HG02610 (cell line): ENCODE measurements at regions not wholly inside any gene's neighbourhood (a gene's known extent, or its start where the extent isn't known, plus 50 kb on each side); places are given as distances from the start of the nearest gene placed in this dataset.

Source experiments
- ATAC-seq: cut with Tn5 transposase; IDR thresholded peaks from one replicate; pipeline ENCODE4 v1.9.1; 2021; ENCODE audit warnings: mild to moderate bottlenecking, moderate library complexity; ENCODE audit not compliant: unreplicated experiment

GRCh38 chr13:23980160-23980551 lies 82.9 kb upstream of the C1QTNF9B start:
- ATAC-seq, result peak; percentile 89

DNA sequence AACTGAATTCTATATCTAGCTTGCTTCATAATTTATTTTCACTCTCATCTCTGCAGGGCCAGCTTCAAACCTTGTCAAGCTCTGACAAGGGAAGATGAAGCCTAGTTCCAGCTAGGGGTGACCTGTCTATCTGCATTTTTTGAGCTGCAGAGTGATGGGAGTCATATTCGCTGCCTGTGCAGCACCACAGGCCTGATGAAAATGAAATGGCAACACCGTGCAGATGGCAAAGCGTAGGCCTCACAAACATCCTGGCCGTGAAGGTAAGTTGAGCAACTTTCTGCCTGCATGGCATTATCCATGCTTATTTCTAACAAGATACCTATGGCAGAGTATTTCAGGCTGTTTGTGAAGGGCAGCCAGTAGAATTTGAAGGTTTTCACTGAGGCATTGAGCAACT lies 86.4 kb upstream of the C1QTNF9B start:
- no peak for ATAC-seq

DNA sequence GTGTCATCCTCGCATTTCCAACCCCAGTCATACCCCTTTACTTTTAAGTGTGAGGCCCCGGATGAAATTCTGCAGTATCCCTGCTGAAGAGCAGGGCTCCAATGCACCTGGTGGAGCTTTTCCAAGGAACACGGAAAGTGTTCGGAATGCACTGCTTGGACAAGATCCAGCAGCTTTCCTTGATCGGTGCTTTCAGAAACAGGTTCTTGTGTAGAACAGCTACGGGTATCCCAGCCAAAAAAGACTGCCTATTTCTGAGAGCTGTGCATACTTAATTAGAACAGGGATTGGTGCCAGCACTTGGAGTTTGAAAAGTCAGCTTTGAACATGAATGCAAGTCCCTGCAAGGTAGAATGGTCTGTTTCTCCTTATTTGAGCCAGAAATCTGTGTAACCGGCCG lies 87.2 kb upstream of the C1QTNF9B start:
- ATAC-seq, result no peak

GRCh38 chr13:23985060-23985459 lies 87.8 kb upstream of the C1QTNF9B start:
- no peak for ATAC-seq

DNA sequence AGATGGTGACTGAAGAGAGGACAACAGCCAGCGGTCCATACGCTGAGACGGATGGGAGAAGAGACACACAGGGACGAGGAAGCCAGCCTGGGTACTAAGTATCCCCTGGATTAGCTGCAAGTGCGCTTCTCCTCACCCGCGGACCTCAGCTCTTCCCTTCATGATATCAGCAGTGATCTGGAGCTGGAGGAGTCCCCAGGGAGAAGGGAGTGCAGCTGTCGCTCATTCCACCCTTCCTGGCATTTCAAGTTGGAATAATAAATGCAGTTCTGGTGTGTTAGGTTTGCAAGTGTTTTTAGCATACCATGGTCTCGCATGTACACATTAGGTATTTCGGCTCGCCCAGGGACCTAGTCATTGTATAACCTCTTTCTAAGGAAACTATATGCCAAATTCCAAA lies 88.5 kb upstream of the C1QTNF9B start:
- no peak for ATAC-seq

DNA sequence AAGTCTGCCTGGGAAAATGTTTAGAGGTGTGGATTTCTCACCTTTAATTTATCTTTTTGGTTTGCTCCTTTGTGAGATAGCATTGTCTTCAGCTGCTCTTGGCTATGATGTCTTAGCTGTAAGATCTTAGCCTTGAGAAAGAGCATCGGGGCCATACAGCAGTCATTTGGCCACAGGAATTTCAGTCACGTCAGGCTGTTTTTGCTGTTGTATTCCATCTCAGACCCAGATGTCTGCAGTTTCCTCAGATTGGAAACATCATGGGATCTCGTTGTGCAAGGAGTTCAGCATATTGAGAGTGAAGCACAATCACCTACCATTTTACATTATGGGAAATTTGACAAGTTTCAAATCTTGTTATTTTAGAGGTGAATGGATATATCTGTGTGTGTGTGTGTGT lies 89.3 kb upstream of the C1QTNF9B start:
- ATAC-seq, result no peak

DNA sequence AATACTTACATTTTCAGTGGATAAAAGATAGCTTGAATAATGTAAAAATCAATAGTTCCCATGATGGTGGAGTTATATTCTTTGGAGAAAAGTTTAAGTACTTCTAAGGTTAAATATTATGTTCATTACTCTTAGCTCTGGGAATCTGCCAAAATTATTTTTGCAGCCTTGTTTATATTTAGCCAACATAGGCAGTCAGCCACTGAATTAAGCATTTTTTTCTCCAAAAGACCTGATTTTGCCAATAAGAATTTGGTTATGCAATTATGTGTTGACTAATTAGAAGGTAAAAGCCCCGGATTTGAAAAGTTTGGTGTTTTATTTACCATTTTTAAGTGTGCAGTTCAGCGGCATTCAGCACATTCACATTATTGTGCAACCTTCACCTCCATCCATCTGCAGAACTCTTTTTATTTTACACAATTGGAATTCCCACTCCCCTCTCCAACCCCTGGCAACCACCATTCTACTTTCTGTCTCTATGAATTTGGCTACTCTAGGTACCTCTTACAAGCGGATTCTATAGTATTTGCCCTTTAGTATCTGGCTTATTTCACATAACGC lies 90.1 kb upstream of the C1QTNF9B start:
- ATAC-seq, result no peak

GRCh38 chr13:23988546-23989122 lies 91.3 kb upstream of the C1QTNF9B start:
- no peak for ATAC-seq

- ATAC-seq, result no peak
Observed at GRCh38 chr13:23990455-23990854, 93.2 kb upstream of the C1QTNF9B start.

DNA sequence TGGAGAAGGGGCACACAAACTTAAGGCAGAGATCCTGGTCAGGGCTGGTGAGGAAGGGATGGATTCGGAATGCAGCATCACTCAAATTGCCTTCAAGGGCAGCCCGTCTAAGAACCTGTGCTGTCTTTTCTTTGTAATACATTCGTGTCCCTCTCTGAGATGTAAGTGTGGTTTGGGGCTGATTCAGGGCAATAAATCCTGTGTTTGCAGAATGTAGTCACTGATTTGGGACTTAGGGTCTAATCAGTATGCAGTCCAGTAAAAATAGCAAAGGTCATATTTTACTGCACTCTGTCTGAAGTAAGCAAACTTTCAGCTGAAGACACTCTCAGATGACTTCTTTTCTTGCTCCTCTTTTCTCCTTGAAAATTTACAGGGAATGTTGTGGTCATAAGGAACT lies 93.8 kb upstream of the C1QTNF9B start:
- ATAC-seq, result no peak

DNA sequence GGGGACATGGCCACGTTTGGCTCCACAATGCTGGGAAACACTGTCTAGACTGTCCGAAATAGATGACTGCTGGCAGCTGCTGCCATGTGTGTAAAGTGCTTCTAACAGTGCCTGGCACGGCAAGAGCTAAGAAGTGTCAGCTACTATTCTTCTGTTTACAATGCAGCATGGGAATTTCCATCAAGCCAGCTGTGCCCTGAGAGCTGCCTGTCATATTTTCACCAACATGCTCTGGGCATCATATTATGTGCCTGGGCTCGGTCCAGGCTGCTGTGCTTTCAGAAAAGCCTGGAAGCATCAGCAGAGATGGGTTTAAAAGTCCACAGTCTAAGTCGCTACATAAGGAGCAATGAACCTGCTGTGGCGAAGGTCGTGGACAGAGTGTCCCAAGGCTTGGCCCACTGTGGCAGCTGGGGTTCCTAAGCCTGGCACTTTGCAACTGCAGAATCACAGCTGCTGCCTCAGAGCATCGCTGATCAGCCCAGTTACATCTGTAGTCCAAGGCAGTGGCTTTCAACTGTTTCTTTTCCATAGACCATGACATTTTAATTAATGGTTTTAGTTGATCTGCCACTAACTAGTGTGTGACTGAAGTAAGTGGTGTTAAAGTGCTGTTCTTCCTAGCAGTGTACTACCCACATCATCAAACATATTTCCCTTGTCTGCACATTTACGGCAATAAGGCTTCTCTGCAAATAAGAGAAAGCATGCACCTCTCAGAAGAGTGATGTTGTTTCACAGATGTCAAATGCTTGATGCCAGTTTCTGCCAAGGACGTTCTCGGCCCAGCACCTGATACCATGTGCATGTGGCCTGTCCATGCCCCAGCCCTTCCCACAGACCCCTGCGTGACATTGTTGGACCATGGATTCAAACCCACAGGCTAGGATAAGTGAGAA lies 95.7 kb upstream of the C1QTNF9B start:
- ATAC-seq, result no peak

DNA sequence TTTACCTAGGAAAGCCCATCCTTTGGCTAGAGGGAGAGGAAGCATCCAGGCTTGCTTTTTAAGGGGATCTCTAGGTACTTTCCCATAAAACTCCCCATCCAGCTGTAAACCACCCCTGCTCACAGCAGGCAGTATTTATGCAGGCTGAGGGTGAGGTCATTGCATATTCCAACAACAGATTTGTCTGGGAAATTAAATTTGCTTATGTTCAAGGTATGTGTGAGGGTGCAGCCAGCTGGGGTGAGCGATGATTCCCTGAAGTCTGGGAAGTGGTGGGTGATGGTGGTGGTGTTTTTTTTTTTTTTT lies 96.3 kb upstream of the C1QTNF9B start:
- ATAC-seq, result no peak

- ATAC-seq, result no peak
Observed at GRCh38 chr13:23995283-23996073, 98.2 kb upstream of the C1QTNF9B start.

DNA sequence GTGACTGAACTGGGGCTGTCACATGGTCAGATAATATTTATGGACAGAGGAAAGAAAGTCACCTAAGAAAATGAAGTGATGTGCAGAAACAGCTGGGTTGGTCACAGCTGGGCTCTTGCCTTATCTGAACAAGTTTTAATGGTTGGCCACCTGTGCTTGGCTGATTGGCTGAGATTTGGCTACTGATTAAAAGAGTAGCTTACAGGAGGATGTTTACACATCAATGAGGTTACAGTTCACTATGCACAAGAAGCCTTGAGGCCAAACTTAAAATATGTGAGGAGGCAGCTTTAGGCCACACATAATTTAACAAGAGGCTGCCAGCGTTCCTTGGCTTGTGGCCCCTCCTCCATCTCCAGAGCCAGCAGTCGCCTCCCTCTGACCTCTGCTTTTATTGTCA lies 99.2 kb upstream of the C1QTNF9B start:
- ATAC-seq, result no peak

DNA sequence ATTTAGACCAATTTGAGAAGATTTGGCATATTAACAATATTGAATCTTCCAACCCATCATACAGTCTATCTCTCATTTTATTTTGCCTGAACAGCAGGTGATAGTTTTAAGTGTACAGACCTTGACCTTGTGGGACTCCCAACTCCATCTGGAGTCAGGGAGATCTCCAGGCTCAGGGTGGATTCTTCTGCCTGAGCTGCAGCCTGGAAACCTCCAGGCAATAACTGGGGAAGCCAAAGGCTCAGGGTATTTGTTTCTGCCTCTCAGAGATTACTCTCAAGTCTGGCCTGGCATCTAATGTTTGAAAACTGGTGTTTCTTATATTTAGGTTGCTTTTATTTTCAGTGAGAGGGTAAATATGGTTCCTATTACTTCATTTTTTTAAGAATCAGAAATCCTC lies 102.1 kb upstream of the C1QTNF9B start:
- no peak for ATAC-seq

GRCh38 chr13:24002206-24002815 lies 105.0 kb upstream of the C1QTNF9B start:
- ATAC-seq, result no peak

- no peak for ATAC-seq
Observed at GRCh38 chr13:24004142-24004899, 107.0 kb upstream of the C1QTNF9B start.

DNA sequence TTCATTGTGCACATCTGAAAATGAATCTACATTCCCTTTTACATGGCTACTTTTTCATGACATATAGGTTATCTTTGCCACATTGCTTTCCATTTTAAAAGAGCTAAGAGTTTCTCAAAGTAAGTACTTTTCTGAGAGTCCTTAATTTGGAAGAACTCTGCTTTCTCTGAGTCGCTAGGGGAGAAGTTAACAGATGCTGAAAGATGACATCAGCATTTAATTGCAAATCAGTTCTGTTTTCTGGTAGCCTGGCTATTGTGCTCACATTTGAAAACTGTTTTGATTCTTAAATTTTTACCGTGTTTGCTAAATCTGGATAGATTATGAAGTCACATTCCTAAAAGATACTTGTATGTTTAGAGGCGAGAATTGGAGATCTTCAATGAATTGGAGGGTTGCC lies 107.7 kb upstream of the C1QTNF9B start:
- ATAC-seq, result no peak

DNA sequence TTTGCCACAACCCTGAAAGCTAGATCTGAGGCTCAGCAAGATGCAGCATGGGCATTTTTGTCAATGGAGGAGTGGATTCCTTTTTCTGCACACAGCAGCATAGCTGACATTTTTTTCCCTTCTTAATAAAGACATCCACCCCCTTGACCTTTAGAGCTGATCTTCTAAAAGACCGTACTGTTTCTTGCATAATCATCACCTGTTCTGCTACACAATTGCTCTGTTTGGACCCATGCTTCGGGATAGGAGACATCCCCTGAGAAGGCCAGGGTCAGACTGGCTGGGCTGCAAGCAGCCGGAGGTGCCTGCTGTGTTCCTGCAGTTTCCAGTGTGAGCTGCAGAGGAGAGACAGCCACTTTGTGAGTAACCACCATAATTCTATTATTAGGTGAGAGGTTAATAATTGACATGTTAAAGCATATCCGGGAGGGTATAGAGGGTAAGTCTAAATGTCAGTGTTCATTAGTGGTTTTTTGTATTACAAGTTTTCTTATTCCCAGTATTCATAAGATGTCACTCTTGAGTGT lies 108.5 kb upstream of the C1QTNF9B start:
- no peak for ATAC-seq

DNA sequence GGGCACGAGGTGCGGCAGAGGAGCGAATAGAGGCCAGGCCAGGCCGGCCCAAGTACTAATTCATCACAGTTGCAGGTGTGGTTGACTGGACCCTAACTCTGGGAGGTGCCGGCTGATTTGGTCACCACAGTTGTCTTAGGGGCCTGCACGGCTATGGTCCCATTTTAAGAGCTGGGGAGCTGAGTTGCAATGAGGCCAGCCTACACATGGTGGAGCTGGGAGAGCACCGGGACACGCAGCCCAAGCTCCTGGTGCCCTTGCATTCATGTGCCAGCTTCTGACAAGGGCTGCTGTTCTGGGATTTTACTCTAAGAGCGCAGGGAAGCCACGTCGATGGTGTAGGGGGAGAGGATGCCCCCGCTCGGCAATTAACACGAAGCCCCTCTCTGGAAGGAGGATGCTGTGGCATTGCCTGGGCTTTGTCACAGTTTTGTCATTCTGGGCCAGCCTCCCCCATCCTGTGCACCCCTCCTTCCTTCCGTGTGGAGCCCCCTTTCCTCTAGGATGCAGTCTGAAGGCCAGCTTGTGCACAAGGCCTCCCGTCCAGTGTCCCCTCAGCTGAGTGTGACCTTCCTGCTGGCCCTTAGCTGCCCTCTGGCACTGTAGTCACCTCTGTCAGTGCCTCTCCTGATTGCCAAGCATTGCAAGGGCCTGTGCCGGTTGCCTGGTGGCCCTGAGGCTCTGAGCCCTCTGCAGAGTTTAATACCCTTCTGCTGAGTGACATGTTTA lies 109.4 kb upstream of the C1QTNF9B start:
- no peak for ATAC-seq
